SH-SY5Y (cell line): ENCODE measurements at regions not wholly inside any gene's neighbourhood (a gene's known extent, or its start where the extent isn't known, plus 50 kb on each side); places are given as distances from the start of the nearest gene placed in this dataset.

Source experiments
- GATA2 ChIP-seq: IDR thresholded peaks from 2 replicates; pipeline ENCODE4 v1.6.1; 2011; ENCODE audit warnings: mild to moderate bottlenecking, low read depth, low read length
- GATA3 ChIP-seq: IDR thresholded peaks from 2 replicates; pipeline ENCODE4 v1.6.1; 2011; ENCODE audit warnings: low read depth, mild to moderate bottlenecking, low read length, moderate library complexity

- TF ChIP-seq GATA2, result no peak
- no peak for TF ChIP-seq GATA3
Observed at GRCh38 chr2:143988082-143988481, 531.8 kb downstream of the ZEB2 start.
